Heart left ventricle (tissue), 13 donors: ENCODE measurements at regions not wholly inside any gene's neighbourhood (a gene's known extent, or its start where the extent isn't known, plus 50 kb on each side); places are given as distances from the start of the nearest gene placed in this dataset.

Source experiments
- POLR2A ChIP-seq, 2 donors: fragments of 450-650 bp; IDR thresholded peaks; one replicate each; pipeline ENCODE4 v1.6.1; 2017; ENCODE audit warnings: antibody characterized with exemption in 2 of 2, mild to moderate bottlenecking in 2 of 2, moderate library complexity in 2 of 2
- TF ChIP-seq, protein P1 (sequence below), 12 donors: fragments of 200-600 bp; sonication (generic) in 4 of 12; IDR thresholded peaks; one replicate each; pipeline versions ENCODE4 v1.5.0 to v1.8.0; 2018 to 2022; ENCODE audit warnings: antibody characterized with exemption in 12 of 12, mild to moderate bottlenecking in 5 of 12
- donor health status: ischemic (EF 13 %, LVEDD 7.1; RV severe dilation, severe dysfunction).
- donor health status: DM: no; HTN: yes; CAD: no.
- donor health status: DM: no; HTN: no; CAD: no.
- donor health status: ischemic (EF 25% LVEDD 6.9; RV normal size, moderate dysfunction).
- donor health status: ischemic (EF 25% LVEDD 5.7; RV mildly dilated, moderate dysfunction).
- donor health status: ischemic (EF 35%, LVEDD 5.7; RV mildly dilated, moderate dysfunction).
- donor health status: nonischemic (EF 11% LVEDD 7.7; RV severe dilation, severe dysfunction).
- donor health status: DM: yes; HTN: yes; CAD: no.
- donor health status: PGD.
- donor health status: ischemic (EF 29% LVEDD 5.4; RV normal size, mild dysfunction).
- donor health status: nonischemic (EF 23%, LVEDD 6.1; RV moderate dilation, normal function).

DNA sequence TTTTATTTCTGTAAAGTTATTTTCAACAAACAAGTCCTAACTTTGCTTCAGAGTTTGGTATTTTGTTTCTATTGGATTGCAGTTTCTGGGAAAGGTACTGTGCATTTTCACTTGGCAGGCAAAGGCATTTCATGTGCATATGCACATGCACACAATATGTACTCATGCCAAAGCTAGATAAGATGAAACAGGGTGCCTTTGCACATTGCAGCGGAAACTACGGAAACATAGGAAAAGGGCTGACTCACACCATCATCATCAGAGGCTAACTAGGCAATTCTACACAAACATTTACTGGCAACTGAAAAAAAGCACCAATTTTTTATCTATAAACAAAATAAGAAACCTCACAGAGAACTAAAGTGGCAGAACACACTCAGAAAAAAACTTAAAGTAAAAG is 550.6 kb upstream of the NECTIN3 start:
- TF ChIP-seq POLR2A (IDR thresholded peaks at IDR 0.05) = no peak
- TF ChIP-seq, protein P1, sequence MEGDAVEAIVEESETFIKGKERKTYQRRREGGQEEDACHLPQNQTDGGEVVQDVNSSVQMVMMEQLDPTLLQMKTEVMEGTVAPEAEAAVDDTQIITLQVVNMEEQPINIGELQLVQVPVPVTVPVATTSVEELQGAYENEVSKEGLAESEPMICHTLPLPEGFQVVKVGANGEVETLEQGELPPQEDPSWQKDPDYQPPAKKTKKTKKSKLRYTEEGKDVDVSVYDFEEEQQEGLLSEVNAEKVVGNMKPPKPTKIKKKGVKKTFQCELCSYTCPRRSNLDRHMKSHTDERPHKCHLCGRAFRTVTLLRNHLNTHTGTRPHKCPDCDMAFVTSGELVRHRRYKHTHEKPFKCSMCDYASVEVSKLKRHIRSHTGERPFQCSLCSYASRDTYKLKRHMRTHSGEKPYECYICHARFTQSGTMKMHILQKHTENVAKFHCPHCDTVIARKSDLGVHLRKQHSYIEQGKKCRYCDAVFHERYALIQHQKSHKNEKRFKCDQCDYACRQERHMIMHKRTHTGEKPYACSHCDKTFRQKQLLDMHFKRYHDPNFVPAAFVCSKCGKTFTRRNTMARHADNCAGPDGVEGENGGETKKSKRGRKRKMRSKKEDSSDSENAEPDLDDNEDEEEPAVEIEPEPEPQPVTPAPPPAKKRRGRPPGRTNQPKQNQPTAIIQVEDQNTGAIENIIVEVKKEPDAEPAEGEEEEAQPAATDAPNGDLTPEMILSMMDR (IDR thresholded peaks at IDR 0.05) = no peak
